Gastroesophageal sphincter (tissue), 4 donors: ENCODE measurements at regions not wholly inside any gene's neighbourhood (a gene's known extent, or its start where the extent isn't known, plus 50 kb on each side); places are given as distances from the start of the nearest gene placed in this dataset.

ENCODE experiments used
- ATAC-seq: fragments of 150-250 bp; one replicate; pipeline ENCODE4 v1.9.1; 2016; ENCODE audit warnings: mild to moderate bottlenecking, moderate library complexity
- H3K27ac ChIP-seq, 4 donors: fragments of 200-600 bp; sonication (generic) in 3 of 4; 1 replicate in 3 of 4; 2 replicates in 1 of 4; pipeline ENCODE4 v1.5.1; 2016 to 2019
- H3K27me3 ChIP-seq: fragments of 200-600 bp; sonication (generic); one replicate; pipeline ENCODE4 v1.5.1; 2019
- H3K36me3 ChIP-seq, 2 donors: fragments of 200-600 bp; sonication (generic); one replicate each; pipeline ENCODE4 v1.5.1; 2019; ENCODE audit warnings: control low read depth in 1 of 2
- H3K4me1 ChIP-seq, 3 donors: fragments of 200-600 bp; sonication (generic); 1 replicate in 2 of 3; 2 replicates in 1 of 3; pipeline ENCODE4 v1.5.1; 2016 to 2019; ENCODE audit warnings: control low read depth in 2 of 3
- H3K4me3 ChIP-seq, 2 donors: fragments of 200-600 bp; sonication (generic); one replicate each; pipeline ENCODE4 v1.5.1; 2019; ENCODE audit warnings: mild to moderate bottlenecking in 1 of 2, moderate library complexity in 1 of 2
- H3K9me3 ChIP-seq, 3 donors: fragments of 200-600 bp; sonication (generic); one replicate each; pipeline ENCODE4 v1.5.1; 2017 to 2019; ENCODE audit warnings: control low read depth in 2 of 3
- EP300 ChIP-seq: sonication (generic); formaldehyde crosslinking; IDR thresholded peaks from one replicate; pipeline ENCODE4 v1.6.1; 2017; ENCODE audit warnings: antibody characterized with exemption, mild to moderate bottlenecking
- POLR2A ChIP-seq, 2 donors: fragments of 450-650 bp; IDR thresholded peaks; one replicate each; pipeline ENCODE4 v1.6.1; 2017; ENCODE audit warnings: antibody characterized with exemption in 2 of 2, mild to moderate bottlenecking in 2 of 2, moderate library complexity in 1 of 2
- POLR2AphosphoS5 ChIP-seq: sonication (generic); formaldehyde crosslinking; IDR thresholded peaks from one replicate; pipeline ENCODE4 v1.6.1; 2017; ENCODE audit warnings: antibody characterized with exemption
- WGBS, 2 donors: methylation state at CpG; one replicate each; pipeline ENCODE4 v1.1.5; 2018; ENCODE audit warnings: low coverage in 1 of 2; 5-methylcytosine and 5-hydroxymethylcytosine counted together
- TF ChIP-seq, protein P1 (sequence below), 4 experiments: fragments of 200-600 bp in 2 of 4; fragments of 450-650 bp in 2 of 4; sonication (generic) in 1 of 4; IDR thresholded peaks; one replicate each; pipeline ENCODE4 v1.5.1; 2017 to 2019; ENCODE audit warnings: antibody characterized with exemption in 4 of 4, mild to moderate bottlenecking in 2 of 4, moderate library complexity in 2 of 4

GRCh38 chr2:82345910-82346309 lies 2041.4 kb upstream of the LRRTM1 start:
- H3K4me1 ChIP-seq: no peaks in the 10 kb centered on the region
- 82 to 86% methylated on average over 1 of the region's 1 CpG for WGBS, 2 donors
- TF ChIP-seq EP300: no peak
- no peak for TF ChIP-seq POLR2AphosphoS5
- TF ChIP-seq POLR2A (IDR thresholded peaks at IDR 0.05): no peak
- TF ChIP-seq, protein P1, sequence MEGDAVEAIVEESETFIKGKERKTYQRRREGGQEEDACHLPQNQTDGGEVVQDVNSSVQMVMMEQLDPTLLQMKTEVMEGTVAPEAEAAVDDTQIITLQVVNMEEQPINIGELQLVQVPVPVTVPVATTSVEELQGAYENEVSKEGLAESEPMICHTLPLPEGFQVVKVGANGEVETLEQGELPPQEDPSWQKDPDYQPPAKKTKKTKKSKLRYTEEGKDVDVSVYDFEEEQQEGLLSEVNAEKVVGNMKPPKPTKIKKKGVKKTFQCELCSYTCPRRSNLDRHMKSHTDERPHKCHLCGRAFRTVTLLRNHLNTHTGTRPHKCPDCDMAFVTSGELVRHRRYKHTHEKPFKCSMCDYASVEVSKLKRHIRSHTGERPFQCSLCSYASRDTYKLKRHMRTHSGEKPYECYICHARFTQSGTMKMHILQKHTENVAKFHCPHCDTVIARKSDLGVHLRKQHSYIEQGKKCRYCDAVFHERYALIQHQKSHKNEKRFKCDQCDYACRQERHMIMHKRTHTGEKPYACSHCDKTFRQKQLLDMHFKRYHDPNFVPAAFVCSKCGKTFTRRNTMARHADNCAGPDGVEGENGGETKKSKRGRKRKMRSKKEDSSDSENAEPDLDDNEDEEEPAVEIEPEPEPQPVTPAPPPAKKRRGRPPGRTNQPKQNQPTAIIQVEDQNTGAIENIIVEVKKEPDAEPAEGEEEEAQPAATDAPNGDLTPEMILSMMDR (IDR thresholded peaks at IDR 0.05): no peak

GRCh38 chr2:82344670-82345069 lies 2040.1 kb upstream of the LRRTM1 start:
- Histone ChIP-seq H3K27me3 (no peaks in the 10 kb centered on the region), H3K4me1 (no peaks in the 10 kb centered on the region), H3K27ac (no peak overlapping the region), H3K9me3 (no peaks in the 10 kb centered on the region), H3K36me3 (no peaks in the 10 kb centered on the region), H3K4me3 (no peak overlapping the region)
- TF ChIP-seq POLR2A (IDR thresholded peaks at IDR 0.05) (no peak), EP300 (no peak), POLR2AphosphoS5 (no peak)
- TF ChIP-seq, protein P1 (IDR thresholded peaks at IDR 0.05): no peak
- WGBS, 2 donors: 92 to 94% methylated on average over 3 of the region's 3 CpGs
- ATAC-seq: no peak

More at GRCh38 chr2:82345910-82346309, 2041.4 kb upstream of the LRRTM1 start:
- no peak overlapping the region for H3K4me3 ChIP-seq
- no peak overlapping the region for H3K27ac ChIP-seq
- no peak for ATAC-seq
- no peaks in the 10 kb centered on the region for H3K9me3 ChIP-seq
- H3K36me3 ChIP-seq: no peaks in the 10 kb centered on the region
- H3K27me3 ChIP-seq: no peaks in the 10 kb centered on the region

DNA sequence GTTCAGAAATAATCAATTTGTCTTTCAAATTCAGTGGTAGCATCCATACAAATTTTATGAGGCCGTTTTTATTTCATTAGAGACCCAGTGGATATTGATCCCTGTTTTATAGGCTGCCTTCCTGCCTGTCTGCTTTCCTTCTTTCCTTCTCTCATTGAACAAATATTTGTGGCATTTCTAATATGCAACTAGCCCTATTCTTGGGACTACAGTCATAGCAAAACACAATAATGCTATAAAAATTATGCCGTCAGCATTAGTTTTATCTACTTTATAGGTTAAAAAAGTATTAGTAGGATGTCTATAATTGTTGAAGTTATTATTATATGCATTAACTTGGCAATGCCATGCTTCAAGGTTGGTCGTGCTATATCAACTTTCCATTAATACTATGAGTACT lies 2037.8 kb upstream of the LRRTM1 start:
- WGBS, 2 donors: 80 to 92% methylated on average over 3 of the region's 3 CpGs
- no peak overlapping the region for H3K27ac ChIP-seq
- H3K36me3 ChIP-seq: no peaks in the 10 kb centered on the region
- no peaks in the 10 kb centered on the region for H3K27me3 ChIP-seq
- ATAC-seq: no peak
- H3K4me1 ChIP-seq: no peaks in the 10 kb centered on the region
- H3K9me3 ChIP-seq: no peaks in the 10 kb centered on the region
- TF ChIP-seq, protein P1 (IDR thresholded peaks at IDR 0.05): no peak
- no peak for TF ChIP-seq POLR2A (IDR thresholded peaks at IDR 0.05)
- no peak for TF ChIP-seq POLR2AphosphoS5
- no peak overlapping the region for H3K4me3 ChIP-seq

- Histone ChIP-seq H3K4me3 (no peak overlapping the region), H3K4me1 (no peaks in the 10 kb centered on the region), H3K9me3 (no peaks in the 10 kb centered on the region), H3K27me3 (no peaks in the 10 kb centered on the region), H3K27ac (no peak overlapping the region), H3K36me3 (no peaks in the 10 kb centered on the region)
- WGBS, 2 donors: 44 to 51% methylated on average over 2 of the region's 2 CpGs
- no peak for ATAC-seq
- TF ChIP-seq POLR2AphosphoS5: no peak
- TF ChIP-seq, protein P1 (IDR thresholded peaks at IDR 0.05): no peak
- no peak for TF ChIP-seq POLR2A (IDR thresholded peaks at IDR 0.05)
- no peak for TF ChIP-seq EP300
Measured at GRCh38 chr2:82340578-82341053, 2036.1 kb upstream of the LRRTM1 start.

GRCh38 chr2:82339805-82340204 lies 2035.3 kb upstream of the LRRTM1 start:
- Histone ChIP-seq H3K4me3 (no peak overlapping the region), H3K27me3 (no peaks in the 10 kb centered on the region), H3K4me1 (no peaks in the 10 kb centered on the region), H3K27ac (no peak overlapping the region), H3K36me3 (no peaks in the 10 kb centered on the region), H3K9me3 (no peaks in the 10 kb centered on the region)
- TF ChIP-seq POLR2AphosphoS5 (no peak), EP300 (no peak), POLR2A (IDR thresholded peaks at IDR 0.05) (no peak)
- TF ChIP-seq, protein P1 (IDR thresholded peaks at IDR 0.05): no peak
- WGBS, 2 donors: 96 to 100% methylated on average over 2 of the region's 2 CpGs
- no peak for ATAC-seq
